Activated naive CD4-positive, alpha-beta T cell treated with anti-CD3 and anti-CD28 coated beads, Interleukin-2, amount 50 U/mL, for 72 hours (primary cell): ENCODE measurements at regions not wholly inside any gene's neighbourhood (a gene's known extent, or its start where the extent isn't known, plus 50 kb on each side); places are given as distances from the start of the nearest gene placed in this dataset.

ENCODE experiments used
- ATAC-seq, 2 donors: fragments of 150-1000 bp; cut with Tn5 transposase; 2 replicates each; pipeline ENCODE4 v1.10.0; 2021; ENCODE audit warnings: mild to moderate bottlenecking in 2 of 2, moderate library complexity in 2 of 2
- DNase-seq, 2 donors: peaks; one replicate each; pipeline ENCODE4 v3.0.0; 2021 to 2022; ENCODE audit warnings: low spot score in 2 of 2
- H3K27ac Mint-ChIP-seq, 2 donors: one replicate each; pipeline ENCODE4 v1.8.0; 2022; ENCODE audit warnings: mild to moderate bottlenecking in 2 of 2, mixed read lengths in 2 of 2
- H3K36me3 Mint-ChIP-seq, 2 donors: one replicate each; pipeline ENCODE4 v1.8.0; 2022; ENCODE audit warnings: mixed read lengths in 2 of 2
- H3K9me3 Mint-ChIP-seq, 2 donors: one replicate each; pipeline ENCODE4 v1.8.0; 2022; ENCODE audit warnings: mixed read lengths in 2 of 2

DNA sequence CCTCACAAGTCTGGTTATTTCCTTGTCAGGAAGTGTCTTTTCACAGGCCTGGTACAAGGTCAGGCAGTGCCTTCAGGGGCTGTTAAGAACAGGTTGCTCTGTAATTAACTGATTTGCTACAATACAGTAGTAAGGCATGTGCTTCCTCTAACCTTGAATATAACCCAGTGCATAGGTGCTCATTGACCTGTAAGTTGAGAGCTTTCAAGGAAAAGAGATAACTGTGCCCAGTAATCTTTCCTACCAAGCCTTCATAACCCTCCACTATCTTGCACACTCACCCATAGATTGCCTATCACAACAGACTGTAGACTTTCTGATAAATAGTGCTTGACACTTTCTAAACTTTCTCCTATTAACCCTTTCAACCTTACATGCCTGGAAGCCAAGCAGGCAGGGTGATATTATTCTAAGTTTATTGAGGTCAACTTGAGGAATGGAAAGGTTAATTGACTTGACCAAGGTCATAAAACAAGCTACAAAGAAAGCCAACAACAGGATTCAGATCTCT is 148.1 kb downstream of the PPARGC1A start:
- H3K9me3 Mint-ChIP-seq: peaks cover 4% of the 10 kb centered on the region in 2 donors
- no peak for DNase-seq
- H3K27ac Mint-ChIP-seq: no peak overlapping the region
- H3K36me3 Mint-ChIP-seq: no peaks in the 10 kb centered on the region
- ATAC-seq: no peak

DNA sequence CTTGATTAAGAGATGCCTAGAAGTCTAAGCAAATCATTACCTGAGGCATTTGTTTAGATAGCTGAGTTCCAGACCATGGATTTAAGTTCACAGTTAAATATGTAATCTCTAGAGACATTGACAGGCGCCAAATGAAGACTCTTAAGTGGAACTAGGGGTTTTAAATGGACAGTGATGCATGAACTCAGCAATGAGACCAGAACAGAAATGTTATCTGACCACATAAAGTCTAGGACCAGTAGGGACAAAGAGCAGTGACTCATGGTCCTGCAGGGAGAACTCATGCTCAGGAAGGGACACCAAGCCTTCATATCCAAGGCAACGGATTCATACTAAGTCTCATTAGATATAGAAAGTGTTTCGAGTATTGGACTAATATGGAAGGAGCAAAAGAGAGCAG is 152.3 kb downstream of the PPARGC1A start:
- ATAC-seq (no peak), DNase-seq (no peak)
- Mint-ChIP-seq H3K27ac (no peak overlapping the region), H3K36me3 (no peaks in the 10 kb centered on the region), H3K9me3 (peaks cover 0 to 7% of the 10 kb centered on the region in 2 donors)

DNA sequence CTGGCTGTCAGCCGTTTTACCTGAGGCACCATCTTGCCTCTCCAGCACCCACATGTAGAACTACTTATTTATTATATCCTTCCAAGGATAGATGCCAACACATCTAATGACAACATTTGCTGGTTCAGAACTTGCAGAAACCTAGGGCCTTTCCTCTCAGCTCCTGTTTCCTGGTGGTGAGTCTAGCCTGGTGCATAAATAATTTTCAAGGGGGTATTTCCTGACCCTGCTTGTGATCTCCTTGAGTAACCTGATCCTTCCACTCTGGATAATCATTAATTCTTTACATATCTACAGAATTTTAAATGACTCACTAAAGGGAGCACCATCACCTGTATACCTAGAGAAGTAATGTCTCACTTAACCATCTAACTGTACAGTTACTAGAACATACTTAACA is 153.4 kb downstream of the PPARGC1A start:
- DNase-seq (no peak), ATAC-seq (no peak)
- H3K27ac Mint-ChIP-seq: no peak overlapping the region
- peaks cover 0 to 7% of the 10 kb centered on the region in 2 donors for H3K9me3 Mint-ChIP-seq
- no peaks in the 10 kb centered on the region for H3K36me3 Mint-ChIP-seq

DNA sequence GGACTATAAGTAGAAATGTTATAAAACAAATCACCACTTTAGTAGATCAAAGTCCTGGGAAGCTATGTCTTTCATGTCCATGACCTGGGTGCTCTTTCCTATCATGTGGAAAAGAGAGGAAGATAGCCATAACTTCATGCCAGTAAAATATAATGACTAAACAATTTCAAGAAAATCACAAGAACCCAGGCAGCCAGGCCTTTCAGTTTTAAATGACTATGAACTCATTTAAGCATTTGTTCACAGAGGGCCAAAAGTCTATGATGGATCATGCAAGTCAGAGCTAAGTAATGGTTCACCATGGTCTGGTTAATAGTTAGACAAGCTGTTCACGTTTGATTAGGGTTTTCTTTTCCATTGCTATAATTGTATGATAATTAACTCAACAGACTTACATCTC is 155.8 kb downstream of the PPARGC1A start:
- no peak for ATAC-seq
- no peak for DNase-seq
- no peaks in the 10 kb centered on the region for H3K36me3 Mint-ChIP-seq
- H3K9me3 Mint-ChIP-seq: peaks cover 0 to 11% of the 10 kb centered on the region in 2 donors
- no peak overlapping the region for H3K27ac Mint-ChIP-seq

DNA sequence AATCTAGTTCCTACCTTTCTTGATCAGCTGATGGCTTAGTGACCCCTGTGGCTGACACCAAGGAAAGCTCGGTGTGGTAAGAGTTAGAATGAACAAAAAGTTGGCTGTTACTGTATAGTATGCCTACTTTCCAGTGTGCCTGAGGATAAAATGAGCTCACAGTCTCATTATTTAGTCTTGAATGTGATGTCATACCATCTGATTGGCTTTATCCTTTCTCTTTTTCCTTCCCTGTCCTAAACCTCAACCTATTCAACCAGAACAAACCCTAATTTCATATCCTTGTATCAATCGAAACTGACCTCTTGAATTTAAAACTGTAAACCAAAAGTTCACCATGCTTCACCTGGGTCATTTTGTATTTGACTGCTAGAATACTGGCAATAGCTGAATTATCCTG is 156.4 kb downstream of the PPARGC1A start:
- no peak for ATAC-seq
- no peaks in the 10 kb centered on the region for H3K36me3 Mint-ChIP-seq
- H3K27ac Mint-ChIP-seq: no peak overlapping the region
- DNase-seq: no peak
- H3K9me3 Mint-ChIP-seq: peaks cover 0 to 11% of the 10 kb centered on the region in 2 donors

DNA sequence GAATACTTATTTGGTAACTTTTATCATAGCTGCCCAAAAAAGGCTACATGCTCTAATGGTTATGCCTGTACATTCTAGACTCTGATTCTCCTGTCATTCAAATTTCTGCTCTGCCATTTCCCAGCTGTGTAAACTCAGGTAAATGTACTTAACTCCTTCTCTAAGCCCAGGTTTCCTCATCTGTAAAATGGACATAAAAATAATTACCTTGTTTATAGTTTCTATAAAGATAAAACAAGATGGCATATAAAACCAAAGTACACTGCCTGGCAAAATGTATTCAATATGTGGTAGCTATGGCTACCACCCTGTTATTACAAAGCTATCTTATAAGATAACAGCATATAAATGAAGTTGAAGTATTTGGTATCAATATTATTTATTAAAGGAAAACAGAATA is 158.8 kb downstream of the PPARGC1A start:
- no peak for ATAC-seq
- Mint-ChIP-seq H3K27ac (no peak overlapping the region), H3K36me3 (no peaks in the 10 kb centered on the region)

DNA sequence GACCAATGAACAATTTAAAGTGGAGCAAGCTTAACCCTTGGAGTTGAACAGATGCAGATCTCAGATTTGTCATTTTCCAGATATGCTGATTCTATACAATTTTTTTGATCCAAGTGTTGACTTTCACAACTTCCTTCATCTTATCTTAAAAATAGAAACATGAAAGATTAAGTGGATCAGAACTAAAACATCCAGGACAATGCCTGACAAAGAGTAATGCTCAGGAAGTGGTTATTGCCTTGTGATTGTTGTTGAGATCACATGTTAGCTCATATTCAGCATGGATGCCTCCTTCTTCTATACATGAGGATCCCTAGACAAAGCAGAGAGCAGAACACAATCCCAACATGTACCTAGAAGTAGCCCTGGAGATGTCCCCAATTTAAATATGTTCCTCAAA is 160.9 kb downstream of the PPARGC1A start:
- Mint-ChIP-seq H3K9me3 (peaks cover 0 to 10% of the 10 kb centered on the region in 2 donors), H3K36me3 (peaks cover 0 to 4% of the 10 kb centered on the region in 2 donors), H3K27ac (no peak overlapping the region)

More for the DNA sequence above, 158.8 kb downstream of the PPARGC1A start:
- peaks cover 0 to 11% of the 10 kb centered on the region in 2 donors for H3K9me3 Mint-ChIP-seq
- DNase-seq: no peak

DNA sequence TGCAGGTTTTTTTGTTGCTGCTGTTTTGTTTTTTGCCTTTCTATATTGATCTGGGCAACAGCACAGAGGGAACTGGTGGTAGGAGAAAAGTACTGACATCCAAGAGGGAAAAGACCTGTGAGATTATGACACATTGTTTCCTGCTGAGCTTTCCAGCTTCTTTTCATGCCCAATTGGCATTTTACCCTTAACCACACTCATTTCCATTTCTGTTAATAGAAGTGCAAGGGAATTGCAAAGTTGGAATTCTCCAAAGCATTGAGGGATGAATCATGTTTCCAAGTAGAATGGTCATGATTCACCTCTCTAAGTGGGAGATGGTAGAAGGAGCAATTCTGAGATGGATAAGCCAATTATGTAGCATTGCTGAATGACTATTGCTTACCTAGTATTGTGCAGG is 161.5 kb downstream of the PPARGC1A start:
- Mint-ChIP-seq H3K36me3 (peaks cover 0 to 4% of the 10 kb centered on the region in 2 donors), H3K27ac (no peak overlapping the region), H3K9me3 (peaks cover 0 to 6% of the 10 kb centered on the region in 2 donors)
- DNase-seq: no peak
- no peak for ATAC-seq

More for the DNA sequence above, 160.9 kb downstream of the PPARGC1A start:
- ATAC-seq: no peak
- DNase-seq: no peak

DNA sequence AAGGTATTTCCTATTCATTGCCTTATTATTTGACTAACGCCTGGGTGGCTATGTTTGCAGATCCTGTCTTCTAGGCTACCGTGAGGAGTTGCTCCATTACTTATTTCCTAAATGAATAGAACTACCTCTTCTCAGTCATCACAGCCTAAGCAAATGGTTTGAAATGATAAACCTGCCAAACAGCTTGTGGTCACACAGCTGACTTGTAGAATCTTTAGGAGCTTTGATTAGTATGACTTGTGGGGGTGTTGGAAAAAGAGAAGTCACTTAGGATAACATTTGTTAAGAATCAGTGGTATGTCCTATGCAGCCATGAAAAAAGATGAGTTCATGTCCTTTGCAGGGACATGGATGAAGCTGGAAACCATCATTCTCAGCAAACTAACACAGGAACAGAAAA is 169.3 kb downstream of the PPARGC1A start:
- Mint-ChIP-seq H3K9me3 (no peaks in the 10 kb centered on the region), H3K27ac (no peak overlapping the region), H3K36me3 (peaks cover 0 to 4% of the 10 kb centered on the region in 2 donors)
- DNase-seq (no peak), ATAC-seq (no peak)

DNA sequence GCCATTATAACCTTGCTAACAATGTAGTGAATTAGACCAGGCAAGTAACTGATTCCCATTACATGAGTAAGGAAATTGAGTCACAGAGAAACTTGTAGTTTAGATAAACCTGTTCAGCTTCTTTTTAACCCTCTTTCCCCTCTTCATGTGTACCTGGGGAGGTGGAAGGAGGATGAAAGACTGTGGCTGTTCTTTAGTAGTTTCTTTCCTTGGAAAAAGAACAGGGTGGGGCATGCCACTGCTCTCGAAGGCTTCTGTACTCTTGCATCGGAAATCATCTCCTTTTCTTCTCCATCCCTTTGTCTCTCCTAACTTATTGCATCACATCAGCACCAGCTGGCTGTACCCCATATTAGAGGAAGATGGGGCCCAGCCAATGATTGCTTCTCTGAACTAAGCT is 171.4 kb downstream of the PPARGC1A start:
- H3K27ac Mint-ChIP-seq: no peak overlapping the region
- no peaks in the 10 kb centered on the region for H3K9me3 Mint-ChIP-seq
- ATAC-seq (no peak), DNase-seq (no peak)
- H3K36me3 Mint-ChIP-seq: no peaks in the 10 kb centered on the region

DNA sequence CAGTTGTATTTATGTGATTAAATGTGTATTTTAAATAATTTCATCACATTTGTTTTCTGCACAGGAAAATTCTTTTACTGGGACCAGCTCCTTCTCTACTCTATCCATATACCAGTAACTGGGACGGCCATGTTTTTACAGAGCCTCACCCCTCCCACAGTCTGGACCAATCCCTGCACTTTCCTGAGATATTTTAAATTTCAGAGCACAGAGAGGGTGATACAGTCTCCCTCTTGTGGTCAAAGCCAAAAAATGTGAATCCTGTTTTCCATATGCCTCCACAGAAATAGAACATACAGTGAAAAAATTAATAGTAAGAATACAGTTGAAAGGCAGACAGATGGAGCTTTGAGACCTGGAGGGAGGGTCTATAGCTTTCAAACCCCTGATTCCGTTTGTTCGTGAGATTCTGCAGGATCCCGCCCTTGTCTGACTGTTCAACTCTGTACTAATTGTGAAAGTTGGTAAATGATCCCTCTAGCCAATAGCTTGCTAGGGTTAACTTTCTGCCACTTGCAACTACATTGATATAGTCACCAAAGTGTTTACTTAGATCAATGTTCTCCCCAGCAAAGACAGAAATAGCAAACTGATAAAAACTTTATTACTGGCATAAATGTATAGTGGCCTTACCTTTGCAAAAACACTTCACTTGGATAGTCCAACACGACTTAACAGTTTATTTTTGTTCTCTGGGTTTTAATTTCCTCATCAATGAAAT is 172.2 kb downstream of the PPARGC1A start:
- Mint-ChIP-seq H3K36me3 (no peaks in the 10 kb centered on the region), H3K27ac (no peak overlapping the region), H3K9me3 (no peaks in the 10 kb centered on the region)
- ATAC-seq (peak; percentile 37 to 50), DNase-seq (no peak)

DNA sequence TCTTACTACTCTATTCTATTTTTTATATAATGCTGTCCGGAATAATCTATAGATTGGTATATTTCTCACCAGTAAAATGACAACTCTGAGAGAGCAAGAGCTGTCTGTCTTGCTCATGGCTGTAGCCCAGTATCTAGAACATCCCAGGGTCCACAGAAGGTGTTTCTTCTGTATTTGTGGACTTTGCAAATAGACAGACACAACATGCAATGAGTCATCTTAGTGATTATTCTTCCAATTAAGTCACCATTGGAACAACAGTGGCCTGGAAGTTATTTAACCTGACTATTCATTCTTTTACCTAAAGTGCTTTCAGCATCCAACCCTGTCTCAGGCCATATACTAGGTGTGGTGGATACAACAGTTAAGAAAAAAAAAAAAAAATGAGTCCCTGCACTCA is 179.5 kb downstream of the PPARGC1A start:
- H3K9me3 Mint-ChIP-seq: no peaks in the 10 kb centered on the region
- peak overlapping the region in 1 of 2 donors; percentile 77 for H3K27ac Mint-ChIP-seq
- no peaks in the 10 kb centered on the region for H3K36me3 Mint-ChIP-seq
- ATAC-seq: no peak
- DNase-seq: no peak

DNA sequence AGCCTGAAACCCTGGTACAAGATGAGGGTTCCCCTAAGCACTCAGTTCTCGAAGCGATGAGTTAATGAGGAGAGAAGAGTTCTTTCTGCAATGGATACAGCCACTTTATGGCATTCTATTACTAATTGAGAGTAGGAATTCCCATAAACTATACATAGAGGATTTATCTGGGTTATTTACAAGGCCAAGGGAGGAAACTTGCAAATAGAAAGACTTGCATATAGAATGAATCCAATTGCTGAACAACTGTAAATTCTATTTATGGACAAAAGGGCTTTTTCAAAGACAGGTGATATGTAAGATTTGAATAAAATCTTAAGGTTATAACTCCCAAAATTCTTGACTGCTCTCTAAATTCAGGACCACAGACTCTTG is 182.2 kb downstream of the PPARGC1A start:
- ATAC-seq (no peak), DNase-seq (no peak)
- Mint-ChIP-seq H3K9me3 (peaks cover 4% of the 10 kb centered on the region in 2 donors), H3K27ac (no peak overlapping the region), H3K36me3 (no peaks in the 10 kb centered on the region)

DNA sequence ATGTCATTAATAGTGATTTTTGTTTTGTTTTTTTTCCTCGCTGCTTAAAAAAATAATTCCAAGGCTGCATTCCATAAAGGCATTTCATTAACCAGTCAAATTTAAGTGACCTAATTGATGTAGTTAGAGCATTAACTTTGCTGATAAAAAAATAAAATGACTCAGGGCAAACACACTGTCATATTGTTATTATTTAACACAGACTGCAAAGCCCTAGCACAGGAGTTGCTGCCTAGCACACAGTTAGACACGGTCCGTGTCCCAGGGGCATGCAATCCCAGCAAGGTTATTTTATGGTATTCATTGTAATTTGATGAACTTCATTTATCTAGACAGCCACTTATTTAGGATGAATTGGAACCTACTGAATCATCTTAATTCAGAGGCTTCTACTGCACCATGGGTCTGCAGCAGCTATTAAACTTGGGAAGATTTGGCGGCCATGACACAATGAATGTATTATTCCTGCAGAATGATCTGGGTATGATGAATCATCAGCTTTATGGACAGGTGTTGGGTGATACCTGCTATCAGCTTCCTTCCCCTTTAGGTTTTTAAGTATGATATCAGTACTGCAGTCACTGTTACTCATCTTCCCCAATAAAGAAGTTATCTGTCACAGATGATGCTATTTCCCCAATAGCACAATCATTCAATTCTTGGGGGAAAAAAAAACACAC is 182.7 kb downstream of the PPARGC1A start:
- ATAC-seq: no peak
- H3K9me3 Mint-ChIP-seq: peaks cover 4% of the 10 kb centered on the region in 2 donors

DNA sequence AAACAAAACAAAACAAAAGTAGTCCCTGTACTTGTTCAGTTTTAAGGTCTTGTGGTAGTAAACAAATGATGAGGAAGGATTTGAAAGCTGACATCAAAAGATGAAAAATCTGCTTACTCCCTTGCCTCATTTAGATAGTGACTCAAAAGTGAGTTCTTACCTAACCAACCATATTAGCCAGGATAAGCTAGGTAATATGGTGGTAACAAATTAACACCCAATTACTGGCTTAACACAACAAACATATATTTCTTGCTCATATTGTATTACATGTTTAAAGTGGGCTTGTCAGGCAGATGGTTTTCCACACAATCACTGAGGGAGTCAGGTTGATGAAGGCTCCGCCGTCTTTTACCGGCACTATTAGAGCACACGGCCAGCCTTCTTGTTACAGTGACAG is 189.7 kb downstream of the PPARGC1A start:
- H3K9me3 Mint-ChIP-seq: peaks cover 4% of the 10 kb centered on the region in 2 donors
- no peak for ATAC-seq
- no peak for DNase-seq
- no peaks in the 10 kb centered on the region for H3K36me3 Mint-ChIP-seq
- H3K27ac Mint-ChIP-seq: no peak overlapping the region

More for the DNA sequence above, 182.7 kb downstream of the PPARGC1A start:
- DNase-seq: no peak
- H3K27ac Mint-ChIP-seq: no peak overlapping the region
- H3K36me3 Mint-ChIP-seq: no peaks in the 10 kb centered on the region

DNA sequence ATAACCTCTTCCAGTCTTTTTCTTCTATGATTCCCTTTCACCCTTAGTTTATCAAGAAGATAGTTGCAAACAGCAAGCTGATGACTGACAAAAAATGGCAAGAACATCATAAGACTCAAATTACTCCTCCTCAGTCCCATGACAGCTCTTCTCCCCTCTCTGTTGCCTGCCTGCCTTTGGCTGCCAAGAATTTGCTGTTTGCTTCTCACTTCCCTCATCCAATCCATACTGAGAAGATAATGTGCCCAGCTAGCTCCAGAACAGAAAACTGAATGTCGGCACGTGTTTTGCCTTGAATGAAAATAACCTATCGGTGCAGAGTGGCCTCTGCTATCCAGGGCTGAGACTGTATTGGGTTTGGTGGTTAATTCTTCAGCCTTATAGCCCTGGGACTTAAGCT is 192.1 kb downstream of the PPARGC1A start:
- ATAC-seq (no peak), DNase-seq (no peak)
- H3K27ac Mint-ChIP-seq: no peak overlapping the region
- H3K36me3 Mint-ChIP-seq: no peaks in the 10 kb centered on the region
- no peaks in the 10 kb centered on the region for H3K9me3 Mint-ChIP-seq

DNA sequence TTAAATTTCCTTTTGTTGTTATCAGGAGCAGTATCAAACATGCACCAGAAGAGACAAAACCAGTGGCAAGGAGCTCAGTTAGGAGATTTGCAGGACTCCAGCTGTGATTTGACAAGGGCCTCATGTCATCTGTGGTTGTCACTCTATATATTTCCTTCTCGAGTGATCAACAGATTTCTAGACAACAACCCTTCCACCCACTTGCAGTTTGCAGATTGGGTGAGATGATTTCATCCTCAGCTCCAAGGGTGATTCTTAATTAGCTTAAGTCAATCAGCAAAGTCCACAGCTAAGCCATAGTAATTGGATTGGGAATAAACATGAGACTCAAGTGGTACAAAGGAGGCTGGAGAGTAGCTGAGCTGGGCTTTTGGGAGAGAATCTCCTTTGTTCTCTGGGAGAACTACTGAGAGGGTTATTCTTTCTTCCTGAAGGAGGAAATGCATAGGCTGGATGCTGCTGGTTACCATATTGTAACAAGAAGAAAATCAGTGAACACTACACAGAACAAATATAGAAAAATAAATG is 192.8 kb downstream of the PPARGC1A start:
- Mint-ChIP-seq H3K36me3 (no peaks in the 10 kb centered on the region), H3K27ac (no peak overlapping the region), H3K9me3 (peaks cover 0 to 4% of the 10 kb centered on the region in 2 donors)
- ATAC-seq: no peak
- no peak for DNase-seq
